ENCODE measurements at regions not wholly inside any gene's neighbourhood (a gene's known extent, or its start where the extent isn't known, plus 50 kb on each side); places are given as distances from the start of the nearest gene placed in this dataset.

DNA sequence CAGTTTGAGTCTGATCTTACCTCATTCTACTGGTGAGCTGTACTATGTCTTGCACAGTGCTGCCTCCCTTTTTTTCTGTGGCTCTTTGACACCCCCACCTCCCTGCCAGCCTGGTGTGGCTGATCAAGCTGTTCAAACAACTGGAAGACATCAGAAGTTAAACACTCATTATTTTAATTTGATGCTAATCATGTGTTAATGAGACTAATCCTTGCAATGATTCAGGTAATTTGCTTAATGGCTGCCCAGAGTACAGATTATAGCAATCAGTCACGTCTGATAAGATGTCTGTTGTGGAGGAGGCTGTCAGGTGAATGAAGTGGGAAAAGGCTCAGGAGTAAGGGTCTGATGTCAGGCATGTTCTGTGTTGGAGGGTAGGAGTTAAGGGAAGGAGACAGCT, 87.4 kb upstream of the GK2 start:
- ChIA-PET CTCF (no interaction called here), POLR2A (no interaction called here)

DNA sequence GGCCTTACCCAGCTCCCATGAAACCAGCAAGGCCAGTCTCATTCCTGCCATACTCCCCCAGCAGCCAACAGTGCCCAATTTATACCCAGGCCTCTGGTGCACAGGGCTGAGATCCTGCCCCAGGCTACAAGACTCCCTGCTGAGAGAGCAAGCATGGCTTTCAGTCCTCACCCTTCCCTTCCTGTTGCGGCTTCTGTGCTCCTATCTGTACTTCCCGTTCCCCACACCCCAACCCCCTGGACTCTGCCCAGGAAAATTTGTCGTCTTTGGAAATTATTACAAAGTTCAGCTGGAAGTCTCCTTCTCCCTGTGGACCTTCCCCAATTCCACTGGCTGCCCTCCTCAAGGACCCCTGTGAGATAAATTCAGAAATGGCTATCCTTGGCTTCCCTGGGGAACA, 84.1 kb upstream of the GK2 start:
- ChIA-PET POLR2A (no interaction called here), CTCF (no interaction called here)

DNA sequence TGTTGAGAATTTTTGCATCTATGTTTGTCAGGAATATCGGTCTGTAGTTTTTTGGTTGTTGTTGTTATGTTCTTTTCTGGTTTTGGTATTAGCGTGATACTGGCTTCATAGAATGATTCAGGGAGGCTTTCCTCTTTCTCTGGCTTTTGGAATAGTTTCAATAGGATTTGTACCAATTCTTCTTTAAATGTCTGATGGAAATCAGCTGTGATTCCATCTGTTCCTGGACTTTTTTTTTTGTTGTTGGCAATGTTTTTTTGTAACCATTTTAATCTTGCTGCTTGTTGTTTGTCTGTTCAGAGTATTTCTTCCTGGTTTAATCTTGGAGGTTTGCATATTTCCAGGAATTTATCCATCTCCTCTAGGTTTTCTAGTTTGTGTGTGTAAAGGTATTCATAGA, 81.5 kb upstream of the GK2 start:
- ChIA-PET POLR2A (no interaction called here), CTCF (no interaction called here)

DNA sequence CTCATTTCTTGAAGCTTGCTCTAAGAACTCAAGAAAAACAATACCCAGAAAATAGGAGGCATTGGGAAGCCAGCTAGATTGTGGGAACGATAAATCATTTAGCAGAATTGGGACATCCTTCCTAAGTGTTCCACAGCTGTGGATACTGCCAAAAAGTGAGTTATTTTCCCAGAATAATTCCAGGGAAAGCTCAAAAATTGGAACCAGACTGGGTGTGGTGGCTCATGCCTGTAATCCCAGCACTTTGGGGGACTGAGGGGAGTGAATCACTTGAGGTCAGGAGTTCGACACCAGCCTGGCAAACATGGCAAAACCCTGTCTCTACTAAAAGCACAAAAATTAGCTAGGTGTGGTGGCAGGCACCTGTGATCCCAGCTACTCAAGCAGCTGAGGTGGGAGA, 68.2 kb upstream of the GK2 start:
- ChIA-PET POLR2A (no interaction called here), CTCF (no interaction called here)

DNA sequence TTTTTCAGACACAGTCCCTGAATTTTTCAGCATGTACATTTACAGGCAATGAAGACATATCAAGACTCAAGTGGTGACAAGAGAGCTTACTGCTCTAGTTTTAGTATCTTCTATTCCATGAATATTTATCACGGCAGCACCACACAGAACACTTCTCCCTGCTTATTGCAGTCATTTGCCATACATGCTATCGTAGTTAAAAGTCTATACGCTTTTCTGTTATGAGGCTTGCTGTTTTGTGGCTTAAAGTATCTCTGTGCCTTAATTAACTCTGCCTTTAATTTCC, 65.4 kb upstream of the GK2 start:
- ChIA-PET POLR2A (no interaction called here), CTCF (no interaction called here)

DNA sequence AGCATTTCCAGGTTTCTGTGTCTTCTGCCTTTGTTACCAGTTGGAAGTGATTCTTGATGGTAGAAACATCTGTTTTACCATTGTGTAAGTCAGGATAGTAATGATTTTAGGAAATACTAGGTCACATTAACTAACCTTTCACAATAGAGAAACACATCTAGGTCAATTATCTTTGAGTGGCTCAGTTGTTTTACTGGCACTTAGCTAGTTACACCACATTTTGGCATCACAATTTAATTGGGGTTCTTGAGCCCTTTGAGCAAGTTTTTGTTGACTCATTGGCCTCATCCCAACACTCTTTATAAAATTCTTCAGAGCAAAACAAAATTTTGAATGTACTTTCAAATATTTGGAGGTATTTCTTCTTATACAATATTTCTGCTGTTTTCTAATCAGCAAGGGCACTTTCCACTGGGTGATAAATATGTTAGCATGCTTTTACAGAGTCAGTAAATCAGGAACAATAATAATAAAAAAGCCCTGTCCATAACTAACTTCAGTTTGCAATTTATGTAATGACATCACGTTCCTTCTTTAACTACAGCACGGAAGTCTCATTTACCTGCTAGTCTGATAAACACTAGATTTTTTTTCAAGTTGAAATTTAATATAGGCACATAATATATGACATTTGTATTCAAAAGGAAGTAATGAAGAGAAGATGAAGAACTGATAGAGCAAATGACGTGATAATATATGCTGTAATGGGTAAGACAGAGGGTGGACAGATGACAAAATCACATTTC, 64.8 kb upstream of the GK2 start:
- CTCF ChIA-PET = no interaction called here

DNA sequence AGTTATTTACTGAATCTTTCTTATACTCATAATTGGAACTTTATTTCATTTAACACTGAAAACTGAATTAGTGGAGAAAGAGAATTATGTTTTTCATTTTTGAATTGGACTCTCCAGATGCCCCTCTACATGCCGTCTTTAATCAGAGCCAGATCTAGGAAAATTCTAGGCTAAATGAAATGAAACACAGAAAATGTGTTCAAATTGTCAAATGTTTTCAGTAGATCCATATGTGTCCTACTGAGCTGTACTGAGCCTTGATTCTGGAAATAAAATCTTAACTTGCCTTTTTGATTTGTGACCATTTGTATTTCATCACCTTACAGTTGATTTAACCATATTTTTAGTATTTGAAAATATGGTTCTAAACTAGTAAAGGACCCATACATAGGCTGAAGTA, 64.0 kb upstream of the GK2 start:
- POLR2A ChIA-PET = no interaction called here
- CTCF ChIA-PET = no interaction called here

More for the DNA sequence above, 64.8 kb upstream of the GK2 start:
- POLR2A ChIA-PET = no interaction called here

DNA sequence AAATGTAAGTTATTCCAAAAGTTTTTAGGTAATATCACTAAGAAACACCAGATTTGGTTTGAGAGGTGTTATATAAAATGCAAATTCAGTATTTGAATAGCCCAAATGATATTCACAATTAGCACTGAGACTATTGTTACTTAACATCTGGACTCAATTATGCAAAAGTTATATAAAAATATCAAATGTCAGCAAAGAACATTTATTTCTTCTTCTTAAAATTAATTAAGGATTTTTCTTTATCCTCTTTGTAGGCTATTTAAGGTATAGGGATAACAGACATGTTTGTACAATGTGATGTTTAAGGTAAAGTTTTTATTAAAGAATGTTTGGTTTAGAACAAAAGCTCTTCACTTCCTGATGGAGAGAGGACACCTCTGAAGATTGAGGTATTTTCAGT, 63.3 kb upstream of the GK2 start:
- POLR2A ChIA-PET = no interaction called here
- CTCF ChIA-PET = no interaction called here

DNA sequence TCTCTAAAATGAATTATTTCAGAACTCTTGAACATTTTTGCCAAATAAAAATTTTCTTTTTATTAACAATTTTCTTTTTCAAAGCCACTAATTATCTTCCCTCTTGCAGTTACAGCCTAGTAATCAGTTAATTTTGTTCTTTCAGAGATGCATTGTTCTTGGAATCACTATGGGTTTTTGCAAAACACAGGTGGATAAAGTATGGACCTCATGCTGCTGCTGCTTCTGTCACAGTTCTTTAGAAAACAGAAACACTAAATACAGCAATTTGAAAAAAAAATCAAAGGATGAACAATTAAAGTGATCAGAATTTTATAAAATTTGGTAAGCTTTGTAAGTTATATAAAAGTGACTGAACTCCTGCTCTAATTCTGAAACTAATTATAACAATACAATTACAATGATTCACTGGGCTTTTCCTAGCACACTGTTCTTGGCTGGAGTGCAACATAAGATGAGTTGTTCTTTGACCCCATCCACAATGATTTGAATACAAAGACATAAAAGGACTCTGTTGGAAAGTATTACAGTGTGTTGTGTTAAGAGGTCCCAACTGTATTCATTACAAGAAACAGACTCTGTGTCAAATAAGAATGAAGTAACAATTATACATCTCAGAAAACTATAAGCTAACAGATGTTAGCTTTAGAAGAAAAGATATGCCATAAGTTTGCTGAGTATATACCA, 59.4 kb upstream of the GK2 start:
- CTCF ChIA-PET = no interaction called here
- POLR2A ChIA-PET = no interaction called here

DNA sequence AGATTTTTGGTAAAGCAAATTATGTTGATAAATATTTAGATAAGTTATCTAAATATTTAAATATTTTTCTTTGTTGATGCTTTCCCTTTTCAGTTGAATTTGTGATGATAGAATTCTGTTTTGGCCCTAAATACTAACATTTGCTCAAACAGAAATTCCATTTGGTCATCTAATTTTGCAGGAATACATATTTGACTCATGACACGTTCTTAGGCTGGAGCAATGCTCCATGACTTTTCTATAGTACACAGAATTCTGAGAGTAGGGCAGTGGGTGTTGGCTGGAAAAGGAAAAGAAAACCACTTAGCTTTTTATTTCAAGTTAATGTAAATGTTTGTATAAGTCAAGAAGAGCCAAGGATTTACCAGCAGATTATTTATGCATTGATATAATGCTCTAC, 58.6 kb upstream of the GK2 start:
- CTCF ChIA-PET = no interaction called here
- POLR2A ChIA-PET = no interaction called here

All from activated CD8-positive, alpha-beta memory T cell treated with anti-CD3 and anti-CD28 coated beads for 36 hours (primary cell).